HG03457 (cell line): ENCODE measurements at regions not wholly inside any gene's neighbourhood (a gene's known extent, or its start where the extent isn't known, plus 50 kb on each side); places are given as distances from the start of the nearest gene placed in this dataset.

Experiments used
- ATAC-seq: cut with Tn5 transposase; IDR thresholded peaks from one replicate; pipeline ENCODE4 v1.9.1; 2021; ENCODE audit warnings: moderate number of reproducible peaks; ENCODE audit not compliant: unreplicated experiment

DNA sequence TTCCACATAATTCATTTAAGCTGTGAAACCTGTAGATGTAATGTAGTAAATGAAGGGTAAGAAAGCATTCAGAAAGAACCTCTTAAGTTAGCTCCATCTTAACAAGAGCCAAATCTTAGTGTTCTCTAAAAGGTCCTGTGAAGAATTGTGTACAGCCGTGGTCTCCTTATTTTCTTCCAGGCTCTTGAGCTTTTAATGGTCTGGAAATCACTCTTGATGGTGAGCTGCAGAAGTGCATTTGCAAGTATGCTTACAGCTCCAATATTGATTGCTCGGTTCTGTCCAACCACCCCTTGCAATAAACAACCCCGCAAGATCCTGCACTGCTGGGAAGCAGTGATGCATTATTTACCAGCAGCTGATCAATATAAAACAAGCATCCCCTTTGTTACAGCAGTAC is 690.8 kb upstream of the FZD8 start:
- ATAC-seq = no peak

DNA sequence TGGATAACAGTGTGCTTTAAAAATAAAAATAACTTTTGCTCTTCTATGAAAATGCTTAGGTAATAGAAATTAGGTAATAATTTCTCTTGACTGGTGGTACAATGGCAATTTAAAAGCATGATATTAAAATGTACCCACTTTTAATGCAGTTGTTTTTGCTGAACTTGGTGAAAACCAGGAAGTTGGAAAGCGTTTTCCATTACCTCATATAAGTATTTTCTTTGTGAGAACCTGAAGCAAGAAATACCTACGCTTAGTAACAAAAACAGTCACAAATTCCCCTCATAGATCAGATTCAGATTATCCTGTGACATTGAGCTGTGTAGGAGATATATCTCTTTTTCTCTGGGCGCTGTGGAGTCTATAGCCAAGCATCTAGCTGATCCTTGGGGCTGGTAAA is 689.0 kb upstream of the FZD8 start:
- no peak for ATAC-seq

DNA sequence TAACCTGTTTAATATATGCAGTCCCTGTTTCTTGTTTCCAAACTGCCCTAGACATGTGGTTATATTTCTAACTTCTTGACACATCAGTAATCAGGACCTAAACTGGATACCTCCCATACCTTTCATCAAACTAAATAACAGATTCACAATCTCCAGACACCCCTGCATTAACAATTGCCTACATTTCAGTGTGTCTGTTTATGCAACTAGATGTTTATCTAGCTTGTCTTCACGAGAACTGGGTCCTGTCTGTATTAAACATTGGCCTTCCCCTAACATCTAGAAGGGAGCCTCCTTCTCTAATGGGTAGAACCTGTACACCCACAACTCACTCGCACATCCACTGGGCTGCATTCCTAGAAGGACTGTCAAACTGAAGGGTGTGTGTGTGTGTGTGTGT is 683.7 kb upstream of the FZD8 start:
- ATAC-seq = no peak

DNA sequence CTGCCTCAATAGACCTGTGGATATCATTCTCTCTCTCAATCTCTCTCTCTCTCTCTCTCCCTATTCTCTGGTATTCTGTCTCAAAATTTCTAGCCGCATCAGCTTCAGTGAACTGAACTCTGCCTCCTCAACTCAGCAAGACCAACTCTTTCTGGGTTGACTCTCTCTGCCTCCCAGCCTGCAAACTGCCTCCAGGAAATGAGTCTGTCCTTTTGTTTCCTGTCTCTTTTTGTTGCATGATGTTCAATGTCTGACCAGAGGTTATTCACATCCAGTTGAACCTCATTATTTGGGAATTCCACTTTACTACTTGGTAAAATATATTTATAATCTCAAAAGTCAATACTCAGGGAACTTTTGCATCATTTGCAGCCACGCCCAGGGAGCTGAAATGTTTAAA is 682.7 kb upstream of the FZD8 start:
- no peak for ATAC-seq

DNA sequence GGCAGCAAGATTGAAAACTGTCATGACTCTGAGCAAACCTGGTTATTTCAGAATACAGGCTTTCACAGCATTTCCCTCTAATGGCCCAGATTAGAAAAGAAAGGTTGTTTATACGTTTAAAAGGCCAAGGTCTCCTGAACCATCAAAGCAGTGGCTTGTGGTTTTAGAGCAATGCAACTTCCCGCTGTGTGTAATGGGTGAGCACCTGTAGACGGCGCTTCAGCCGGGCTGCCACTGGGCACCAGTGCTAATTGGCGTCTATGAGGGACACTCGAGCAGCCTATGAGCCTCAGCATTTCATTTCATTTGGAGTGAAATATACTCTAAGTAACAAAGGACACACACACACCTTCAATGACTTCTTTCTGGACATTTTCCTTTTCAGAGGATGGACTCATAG is 671.0 kb upstream of the FZD8 start:
- no peak for ATAC-seq

DNA sequence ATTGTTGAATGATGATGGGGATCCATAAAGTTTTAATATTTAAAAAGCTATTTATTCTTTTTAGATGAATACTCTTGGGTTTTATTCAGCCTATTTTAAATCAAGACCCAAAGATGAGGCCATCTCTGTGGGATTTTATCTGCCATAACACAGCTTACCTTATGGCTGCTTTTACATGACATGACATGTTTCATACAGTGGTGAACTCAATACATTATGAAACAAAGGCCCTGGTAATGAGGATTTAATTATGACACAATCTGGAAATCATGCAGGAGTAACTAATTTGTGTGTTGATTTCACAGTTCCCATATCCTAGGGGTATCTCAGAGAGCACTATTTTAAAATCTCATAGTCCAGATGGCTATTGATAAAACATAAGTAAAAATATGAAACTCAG is 661.8 kb upstream of the FZD8 start:
- no peak for ATAC-seq

DNA sequence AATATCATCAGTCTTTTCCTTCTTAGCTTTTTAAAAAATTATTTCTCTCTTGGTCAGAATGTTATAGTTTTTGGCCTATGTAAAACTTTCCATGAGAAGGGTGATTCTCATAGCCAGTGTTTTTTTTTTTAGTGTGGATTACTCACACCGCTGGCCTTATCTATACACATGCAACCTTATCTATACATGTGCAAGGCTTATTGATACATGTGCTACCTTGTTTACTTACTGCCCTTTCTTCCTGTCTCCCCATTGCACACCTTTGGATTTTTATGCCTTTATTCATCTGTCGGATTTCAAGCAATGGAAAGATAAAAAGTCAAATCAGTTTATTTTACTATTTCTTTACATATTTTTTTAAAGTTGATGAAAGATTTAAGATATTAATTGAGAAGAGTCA is 660.0 kb upstream of the FZD8 start:
- no peak for ATAC-seq

DNA sequence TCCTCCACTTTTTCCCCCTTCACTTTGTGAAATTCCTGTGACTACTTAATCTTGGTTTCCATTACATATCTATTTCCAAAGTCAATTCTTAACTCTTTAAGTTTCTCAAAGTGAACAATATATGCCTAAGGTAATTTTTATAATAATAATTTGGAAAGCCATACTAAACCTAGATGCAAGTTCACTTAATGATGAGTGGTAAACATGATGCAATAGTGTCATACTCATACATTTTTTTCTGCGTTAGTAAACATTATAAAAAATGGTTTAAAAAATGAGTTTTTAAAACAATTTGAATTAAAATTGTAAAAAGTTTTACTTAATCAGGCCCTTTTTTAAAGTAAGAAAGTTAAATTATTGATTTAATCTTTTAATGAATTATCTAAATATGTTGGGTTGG is 659.4 kb upstream of the FZD8 start:
- no peak for ATAC-seq

DNA sequence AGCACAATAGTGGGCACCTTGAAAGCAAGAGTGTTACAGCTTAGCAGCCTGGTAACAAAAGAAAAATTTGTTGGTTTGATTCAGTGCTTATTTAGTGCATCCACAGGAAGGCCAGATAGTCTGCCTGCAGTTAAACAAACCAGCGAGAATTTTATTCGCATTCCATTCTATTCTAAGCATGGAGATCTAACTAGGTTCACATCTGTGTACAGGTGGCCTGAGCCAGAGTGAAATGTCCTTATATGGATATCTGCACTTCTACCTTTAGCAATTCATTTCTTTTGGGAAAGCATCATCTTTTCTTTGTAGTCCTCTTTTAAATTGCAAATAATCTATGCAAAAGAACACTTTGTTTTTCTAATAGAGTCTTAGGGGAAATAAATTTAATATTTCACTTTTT is 659.0 kb upstream of the FZD8 start:
- no peak for ATAC-seq

DNA sequence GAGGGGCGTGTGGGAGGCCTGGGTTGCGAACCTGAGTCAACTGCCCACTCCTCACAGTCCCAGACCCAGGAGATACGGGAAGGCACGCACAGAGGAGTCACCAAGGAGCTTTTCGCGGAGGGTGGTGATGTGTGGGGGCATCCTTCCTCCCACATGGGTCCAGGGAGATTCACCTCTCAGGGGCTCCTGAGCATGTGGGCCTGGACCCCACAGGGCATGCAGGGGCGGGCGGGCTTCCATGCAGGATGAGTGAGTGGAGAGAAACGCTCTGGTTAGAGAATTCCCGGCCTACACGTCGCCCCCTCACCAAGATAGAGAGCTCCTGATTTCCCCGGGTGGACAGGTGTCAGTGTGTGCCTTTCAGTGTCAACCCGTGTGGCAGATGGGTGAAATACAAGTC is 641.7 kb upstream of the FZD8 start:
- ATAC-seq = no peak

DNA sequence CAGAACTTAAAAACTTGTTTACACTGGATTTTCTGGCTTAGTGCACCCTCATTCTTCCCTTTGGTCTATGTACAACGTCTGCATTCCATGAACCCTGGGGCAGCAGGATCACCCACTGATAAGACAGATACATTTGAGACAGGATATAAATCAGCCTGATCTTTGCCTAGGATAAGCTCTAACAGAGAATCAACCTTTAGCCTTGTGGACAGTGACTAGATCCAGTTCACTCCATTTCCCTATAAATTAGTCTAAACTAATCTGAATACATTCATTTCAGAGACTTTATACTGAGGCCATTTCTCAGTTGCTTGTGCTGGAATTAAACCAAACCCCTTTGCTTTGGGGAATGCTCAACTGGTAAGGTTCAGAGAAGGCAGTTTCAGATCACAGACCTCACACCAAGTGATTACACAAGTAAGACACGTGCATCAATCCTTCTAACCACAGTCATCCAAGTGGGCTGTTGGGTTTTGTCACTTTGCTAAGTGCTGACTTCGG is 639.8 kb upstream of the FZD8 start:
- ATAC-seq = no peak

DNA sequence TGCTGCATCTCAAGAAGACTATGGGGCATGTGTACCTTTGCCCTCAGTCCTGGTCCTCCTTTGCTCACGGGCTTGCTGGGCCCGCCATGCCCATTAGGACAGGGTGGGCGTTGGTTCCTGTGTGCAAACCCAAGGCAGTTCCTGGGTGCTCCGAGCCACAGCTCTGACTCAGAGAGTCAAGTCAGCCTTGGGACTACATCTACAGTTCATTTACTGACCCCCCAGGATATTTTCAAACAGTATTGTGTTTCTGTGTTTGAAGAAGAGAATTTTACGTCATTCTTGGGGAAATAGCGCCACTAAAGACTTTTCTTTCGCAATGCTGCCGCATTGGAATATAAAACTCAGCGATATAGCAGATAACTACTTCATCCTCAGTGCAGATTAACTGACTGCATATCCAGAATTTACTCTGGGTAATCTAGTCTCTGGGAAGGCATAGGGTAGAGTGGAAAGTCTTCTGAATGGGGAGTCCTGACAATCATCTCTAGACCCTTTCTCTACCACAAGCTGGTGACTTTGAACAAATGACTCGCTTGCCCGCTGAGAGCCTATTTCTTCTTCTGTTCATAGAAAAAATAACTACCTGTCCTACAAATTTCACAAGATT is 638.9 kb upstream of the FZD8 start:
- ATAC-seq = no peak

DNA sequence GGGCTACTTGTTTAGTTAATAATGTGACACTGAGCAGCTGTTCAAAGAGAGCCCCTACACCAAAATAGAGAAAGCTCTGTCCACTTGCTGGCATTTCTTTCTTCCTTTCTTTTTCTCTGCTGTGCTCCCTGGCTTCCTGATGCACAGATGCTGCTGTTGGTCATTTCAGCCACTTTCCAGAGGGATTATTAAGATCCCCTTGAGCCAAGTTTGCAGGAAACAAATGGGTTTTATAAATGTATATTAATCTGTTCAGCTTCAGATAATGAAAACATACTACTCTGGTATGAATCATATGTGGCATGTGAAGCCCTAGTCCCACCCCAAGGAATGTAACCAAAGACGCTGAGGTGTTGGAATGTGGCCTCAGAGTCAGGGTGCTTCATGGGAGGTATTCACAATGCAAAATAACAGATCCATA is 638.2 kb upstream of the FZD8 start:
- no peak for ATAC-seq

DNA sequence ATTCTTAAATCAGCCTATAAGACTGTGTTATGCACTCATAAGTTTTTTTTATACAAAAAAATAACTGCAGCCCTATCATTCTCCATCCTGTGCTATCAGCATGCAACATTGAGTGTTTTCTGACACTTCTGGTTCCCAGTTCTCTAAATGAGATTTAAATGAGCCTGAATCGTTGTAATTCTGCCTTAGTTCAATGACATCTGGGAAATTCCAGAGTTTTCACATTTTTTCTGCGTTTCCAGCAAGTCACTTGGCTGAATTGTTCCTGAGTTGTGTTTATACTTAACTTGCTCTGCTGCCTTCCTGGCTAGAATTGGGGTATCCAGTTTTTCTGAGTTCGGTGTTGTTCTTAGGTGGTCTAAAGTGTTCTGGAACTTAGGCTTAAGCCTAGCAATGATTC is 636.1 kb upstream of the FZD8 start:
- ATAC-seq = no peak

DNA sequence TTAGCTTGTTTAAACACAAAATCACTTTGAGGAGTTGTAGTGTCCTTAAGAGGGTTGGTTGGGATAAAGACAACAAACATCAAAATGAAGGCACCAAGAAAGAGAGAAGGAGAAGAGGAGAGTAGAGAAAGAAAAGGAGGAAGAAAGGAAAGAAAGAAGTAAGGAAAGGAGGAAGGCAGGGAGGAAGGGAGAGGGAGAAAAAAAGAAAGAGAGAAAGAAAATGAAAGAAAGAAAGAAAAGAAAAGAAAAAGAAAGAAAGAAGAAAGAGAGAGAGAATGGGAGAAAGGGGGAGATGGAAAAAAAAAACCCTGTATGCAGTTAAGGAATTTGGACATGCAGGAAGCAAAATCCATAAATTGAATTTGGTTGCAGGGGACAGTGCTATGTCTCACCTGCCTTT is 635.4 kb upstream of the FZD8 start:
- ATAC-seq = no peak

DNA sequence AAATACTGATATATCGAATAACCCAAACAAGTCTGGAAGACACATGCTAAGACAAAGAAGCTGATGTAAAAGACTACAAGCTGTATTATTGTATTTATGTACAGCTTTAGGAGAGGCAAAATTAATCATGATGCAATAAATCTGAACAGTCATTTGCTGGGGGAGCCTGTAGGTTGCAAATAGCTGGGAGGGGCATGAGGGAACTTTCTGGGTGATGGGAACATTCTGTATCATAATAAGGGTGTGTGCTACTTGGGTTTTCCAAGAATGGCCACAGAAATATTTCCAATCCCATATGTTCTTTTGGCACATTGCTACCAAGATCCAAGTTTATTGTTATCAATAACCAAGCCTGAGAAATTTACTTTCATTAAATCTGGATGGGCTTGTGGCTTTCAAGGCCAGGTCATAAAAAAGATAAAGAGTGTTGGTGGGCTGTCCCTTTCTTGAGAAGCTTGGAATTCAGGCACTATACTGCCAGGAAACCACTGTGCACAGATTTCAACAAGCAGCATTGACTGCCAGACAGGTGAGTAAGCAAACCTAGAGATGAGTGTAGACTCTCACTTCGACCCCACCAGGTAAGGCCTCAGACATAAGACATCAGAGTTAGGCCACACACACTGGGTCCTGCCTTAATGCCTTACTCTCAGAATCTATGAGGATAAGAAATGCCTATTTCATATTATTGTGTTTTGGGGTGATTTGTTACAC is 629.7 kb upstream of the FZD8 start:
- no peak for ATAC-seq

DNA sequence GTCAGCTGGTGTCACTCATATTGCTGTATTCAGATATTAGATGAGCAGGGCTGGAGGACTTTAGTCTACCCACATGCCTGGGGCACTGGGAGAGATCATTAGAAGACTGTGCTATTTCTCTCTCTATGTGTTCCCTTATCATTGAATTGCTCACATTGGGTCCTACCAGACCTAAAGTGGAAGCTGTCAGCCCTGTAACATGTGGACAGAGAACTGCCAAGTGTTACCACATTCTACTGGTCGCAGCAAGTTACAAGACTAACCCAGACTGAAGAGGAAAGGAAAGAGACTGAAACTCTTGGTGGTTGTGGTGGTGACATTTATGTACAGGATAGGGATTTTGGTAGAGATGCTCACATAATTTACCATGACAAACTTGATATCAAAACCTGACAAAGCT is 627.1 kb upstream of the FZD8 start:
- ATAC-seq = no peak

DNA sequence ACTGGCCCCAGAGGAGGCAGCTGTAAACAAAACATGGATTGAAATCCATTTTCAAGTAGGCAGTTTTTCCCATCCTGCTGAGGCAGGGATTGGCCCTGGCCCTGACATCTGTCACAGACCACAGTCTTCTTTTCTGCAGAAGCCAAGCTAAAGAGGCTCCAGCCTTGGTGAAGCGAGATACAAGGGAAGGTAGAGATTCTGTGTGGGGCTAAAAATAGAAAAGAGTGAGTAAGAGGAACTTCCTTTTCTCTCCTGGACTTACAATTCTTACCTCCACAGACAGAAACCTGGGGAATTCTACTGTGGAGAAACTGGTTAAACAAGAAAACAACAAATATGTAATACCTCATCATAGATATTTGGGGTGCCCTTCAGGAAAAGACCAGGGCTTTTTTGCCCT is 624.8 kb upstream of the FZD8 start:
- ATAC-seq = no peak

DNA sequence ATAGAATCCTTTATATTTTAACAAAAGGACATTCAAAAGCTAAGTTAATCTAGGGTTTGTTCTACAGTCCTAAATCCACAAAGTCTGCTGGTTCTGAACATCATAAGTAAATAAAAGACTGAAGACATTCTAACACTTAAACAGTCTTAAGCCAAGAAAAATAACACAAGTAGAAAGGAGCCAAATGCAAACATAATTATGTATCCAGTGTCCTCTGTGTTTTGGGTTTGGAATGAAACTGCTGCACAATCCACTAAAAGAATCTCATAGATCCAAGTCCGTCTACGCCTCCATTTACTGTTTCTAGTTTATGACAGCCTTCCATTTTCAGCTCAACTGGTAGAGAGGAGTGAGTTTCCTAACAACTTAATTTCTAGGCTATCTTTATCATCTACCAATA is 623.6 kb upstream of the FZD8 start:
- no peak for ATAC-seq

DNA sequence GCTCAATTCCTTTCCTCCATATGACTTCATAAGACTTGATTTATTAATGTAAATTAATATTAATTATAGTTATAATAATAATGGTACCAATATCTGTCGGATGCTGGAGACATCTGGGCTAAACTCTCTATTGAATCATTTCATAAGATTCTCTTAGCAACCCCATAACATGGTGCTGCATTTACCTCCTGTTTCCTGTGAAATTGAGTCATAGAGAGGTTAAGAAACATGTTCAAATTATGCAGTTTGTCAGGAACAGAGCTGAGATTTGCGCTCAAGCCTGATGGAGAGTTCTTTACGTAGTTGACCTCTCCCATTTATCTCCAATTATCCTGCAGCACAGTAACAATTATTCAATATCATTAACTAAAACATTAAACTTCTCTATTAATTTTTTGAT is 621.8 kb upstream of the FZD8 start:
- no peak for ATAC-seq

DNA sequence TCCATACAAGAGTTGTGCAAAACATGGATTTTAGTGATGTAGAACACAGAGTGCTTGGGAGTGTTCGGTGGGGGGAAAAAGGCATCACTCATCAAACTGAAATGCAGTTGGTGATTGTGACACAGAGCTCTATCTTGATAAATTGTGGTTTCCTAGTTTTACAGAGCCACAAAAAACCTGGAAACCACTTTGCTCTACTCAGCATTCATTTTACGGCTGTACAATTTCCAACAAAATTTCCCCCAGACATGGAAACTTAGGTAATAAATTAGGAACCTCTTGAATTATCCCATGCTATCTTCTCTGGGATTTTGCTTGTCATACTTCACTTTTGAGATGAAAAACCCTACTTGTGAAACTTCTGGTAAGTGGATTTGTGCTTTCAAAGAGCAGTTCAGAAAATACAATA is 614.9 kb upstream of the FZD8 start:
- ATAC-seq = no peak

DNA sequence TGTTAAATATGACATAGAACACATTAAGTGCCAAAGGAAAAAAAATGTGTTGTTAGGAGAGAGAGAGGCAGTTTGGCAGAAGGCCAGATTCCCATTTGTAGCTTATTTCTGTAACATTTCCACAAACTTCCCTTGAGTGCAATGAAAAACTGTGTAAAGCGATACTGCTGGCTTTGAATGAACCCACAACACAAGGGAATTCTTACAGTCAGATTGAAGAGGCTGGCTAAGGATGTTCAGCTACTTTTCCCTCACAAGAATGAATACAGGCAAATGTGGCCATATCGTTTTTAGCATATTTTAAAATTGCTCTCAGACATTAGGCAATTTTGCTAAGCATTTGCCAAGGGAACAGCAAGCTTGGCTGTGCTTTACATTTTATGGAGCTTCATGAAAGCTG is 614.1 kb upstream of the FZD8 start:
- no peak for ATAC-seq

DNA sequence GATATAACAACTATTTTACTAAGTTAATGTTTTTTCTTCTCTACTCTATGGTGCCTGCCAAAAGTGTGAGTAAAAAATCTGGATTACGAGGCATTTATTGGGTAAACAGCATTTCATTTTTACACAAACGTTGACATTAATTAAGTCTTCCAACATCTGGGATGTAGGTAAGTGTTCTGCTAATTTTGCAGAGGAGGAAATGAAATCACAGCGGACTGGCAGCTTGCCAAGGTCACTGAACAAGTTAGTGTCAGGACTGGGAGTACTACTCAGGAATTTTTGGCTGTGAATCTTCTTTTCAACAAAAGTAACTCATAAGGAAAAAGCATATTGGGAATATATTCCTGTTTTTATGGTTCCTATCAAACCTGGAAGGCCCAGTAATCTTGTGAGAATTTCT is 612.1 kb upstream of the FZD8 start:
- ATAC-seq = no peak
